ENCODE measurements at regions not wholly inside any gene's neighbourhood (a gene's known extent, or its start where the extent isn't known, plus 50 kb on each side); places are given as distances from the start of the nearest gene placed in this dataset.

DNA sequence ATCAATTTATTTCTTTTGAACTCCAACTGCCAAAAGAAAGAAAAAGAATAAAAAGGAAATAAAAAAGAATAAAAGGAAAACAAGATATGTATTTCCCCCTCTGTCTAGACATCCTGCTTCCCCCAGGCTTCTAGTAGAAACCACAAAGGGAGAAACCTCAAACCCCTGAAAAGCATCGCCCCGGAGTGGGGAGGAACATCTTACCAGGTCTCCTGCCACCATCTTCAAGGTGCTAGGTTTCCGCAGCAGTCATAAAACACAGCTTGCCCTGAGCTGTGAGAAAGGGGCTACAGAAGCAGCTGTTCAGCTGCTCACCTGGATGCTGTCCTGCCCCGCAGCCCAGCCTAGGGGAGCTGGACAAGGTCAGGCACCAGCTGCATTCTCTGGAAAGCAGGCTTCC is 487.7 kb downstream of the GADD45G start:
- TF ChIP-seq, protein P1, sequence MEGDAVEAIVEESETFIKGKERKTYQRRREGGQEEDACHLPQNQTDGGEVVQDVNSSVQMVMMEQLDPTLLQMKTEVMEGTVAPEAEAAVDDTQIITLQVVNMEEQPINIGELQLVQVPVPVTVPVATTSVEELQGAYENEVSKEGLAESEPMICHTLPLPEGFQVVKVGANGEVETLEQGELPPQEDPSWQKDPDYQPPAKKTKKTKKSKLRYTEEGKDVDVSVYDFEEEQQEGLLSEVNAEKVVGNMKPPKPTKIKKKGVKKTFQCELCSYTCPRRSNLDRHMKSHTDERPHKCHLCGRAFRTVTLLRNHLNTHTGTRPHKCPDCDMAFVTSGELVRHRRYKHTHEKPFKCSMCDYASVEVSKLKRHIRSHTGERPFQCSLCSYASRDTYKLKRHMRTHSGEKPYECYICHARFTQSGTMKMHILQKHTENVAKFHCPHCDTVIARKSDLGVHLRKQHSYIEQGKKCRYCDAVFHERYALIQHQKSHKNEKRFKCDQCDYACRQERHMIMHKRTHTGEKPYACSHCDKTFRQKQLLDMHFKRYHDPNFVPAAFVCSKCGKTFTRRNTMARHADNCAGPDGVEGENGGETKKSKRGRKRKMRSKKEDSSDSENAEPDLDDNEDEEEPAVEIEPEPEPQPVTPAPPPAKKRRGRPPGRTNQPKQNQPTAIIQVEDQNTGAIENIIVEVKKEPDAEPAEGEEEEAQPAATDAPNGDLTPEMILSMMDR (conservative IDR thresholded peaks at IDR 0.05; ENCODE audit: low read length): no peak
- no peak for TF ChIP-seq EZH2phosphoT487 (IDR thresholded peaks at IDR 0.05; ENCODE audit: borderline replicate concordance, low read depth, low read length)
- DNase-seq (ENCODE audit: low spot score): no peak
- no peaks in the 10 kb centered on the region for H3K79me2 ChIP-seq (ENCODE audit: insufficient read depth, low read depth, low read length)
- no peaks in the 10 kb centered on the region for H4K20me1 ChIP-seq (ENCODE audit: insufficient read depth, low read length)
- no peaks in the 10 kb centered on the region for H3K9me3 ChIP-seq (ENCODE audit: low read length)
- BruUV-seq (replicated peaks): no TSS peak
- no peak overlapping the region for H3K4me2 ChIP-seq (ENCODE audit: low read length)
- intact Hi-C loops (cut with micrococcal nuclease; ENCODE audit: unreplicated experiment): no loop called here
- H3K27ac ChIP-seq (ENCODE audit: low read depth, low read length, poor library complexity, severe bottlenecking): no peak overlapping the region
- H3K4me3 ChIP-seq (ENCODE audit: low read depth, low read length, poor library complexity, severe bottlenecking): no peak overlapping the region
- CTCF ChIA-PET (ENCODE audit: unreplicated experiment): no interaction called here
- H3K36me3 ChIP-seq (ENCODE audit: insufficient read depth, low read length): no peaks in the 10 kb centered on the region
- no peak overlapping the region for H2AFZ ChIP-seq (ENCODE audit: low read length)
- POLR2A ChIA-PET: no interaction called here
- H3K9me2 ChIP-seq (ENCODE audit: insufficient read depth, low read length): no peaks in the 10 kb centered on the region
- H3K4me1 ChIP-seq (ENCODE audit: insufficient read depth, low read length, poor library complexity, severe bottlenecking): no peaks in the 10 kb centered on the region

DNA sequence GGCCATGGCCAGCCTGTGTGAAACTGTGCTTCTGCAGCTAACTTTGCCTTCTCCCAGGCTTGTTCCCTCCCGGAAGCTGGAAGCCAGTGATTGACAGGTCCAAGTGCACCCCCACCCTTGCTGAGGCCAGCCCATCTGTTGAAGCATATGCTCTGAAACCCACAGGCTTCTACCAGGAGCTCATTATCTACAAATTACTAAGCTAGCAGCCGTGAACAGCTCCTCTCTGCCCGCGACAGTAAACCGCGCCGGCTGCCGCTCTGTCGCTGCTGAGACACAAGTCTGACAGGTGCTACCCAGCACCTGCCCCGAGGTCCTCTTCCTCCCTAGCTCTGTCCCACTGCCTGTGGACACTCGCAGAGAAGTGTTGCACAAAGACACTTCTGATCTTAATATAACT is 490.9 kb downstream of the GADD45G start:
- no peak for TF ChIP-seq EZH2phosphoT487 (IDR thresholded peaks at IDR 0.05; ENCODE audit: borderline replicate concordance, low read depth, low read length)
- TF ChIP-seq, protein P1 (conservative IDR thresholded peaks at IDR 0.05; ENCODE audit: low read length): no peak
- no peaks in the 10 kb centered on the region for H3K36me3 ChIP-seq (ENCODE audit: insufficient read depth, low read length)
- no peak overlapping the region for H3K4me2 ChIP-seq (ENCODE audit: low read length)
- BruUV-seq (replicated peaks): no TSS peak
- H3K9me2 ChIP-seq (ENCODE audit: insufficient read depth, low read length): no peaks in the 10 kb centered on the region
- ChIA-PET POLR2A (no interaction called here), CTCF (ENCODE audit: unreplicated experiment) (no interaction called here)
- H3K79me2 ChIP-seq (ENCODE audit: insufficient read depth, low read depth, low read length): no peaks in the 10 kb centered on the region
- no peak overlapping the region for H3K4me3 ChIP-seq (ENCODE audit: low read depth, low read length, poor library complexity, severe bottlenecking)
- DNase-seq (ENCODE audit: low spot score): no peak
- no peaks in the 10 kb centered on the region for H3K9me3 ChIP-seq (ENCODE audit: low read length)
- no peaks in the 10 kb centered on the region for H3K4me1 ChIP-seq (ENCODE audit: insufficient read depth, low read length, poor library complexity, severe bottlenecking)
- intact Hi-C loops (cut with micrococcal nuclease; ENCODE audit: unreplicated experiment): no loop called here
- no peaks in the 10 kb centered on the region for H4K20me1 ChIP-seq (ENCODE audit: insufficient read depth, low read length)
- H2AFZ ChIP-seq (ENCODE audit: low read length): no peak overlapping the region
- H3K27ac ChIP-seq (ENCODE audit: low read depth, low read length, poor library complexity, severe bottlenecking): no peak overlapping the region

DNA sequence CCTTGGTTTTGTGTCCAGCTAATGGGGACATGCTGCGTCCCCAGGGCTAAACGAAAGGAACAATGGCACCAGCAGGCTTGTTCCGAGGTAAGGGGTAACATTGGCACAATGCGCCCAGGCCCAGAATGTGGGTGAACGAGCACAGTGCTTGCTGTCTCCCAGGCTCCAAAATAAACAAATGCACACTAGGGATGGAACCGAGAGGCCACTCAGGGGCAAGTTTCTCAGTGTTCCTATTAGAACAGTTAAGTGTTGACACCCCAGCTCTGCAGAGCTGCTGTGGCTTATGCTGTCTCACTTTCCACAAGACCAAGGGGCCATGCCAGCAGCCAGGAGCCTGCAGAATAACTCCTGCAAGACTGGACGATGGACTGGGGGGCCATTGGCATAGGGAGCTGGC is 492.4 kb downstream of the GADD45G start:
- no peak overlapping the region for H3K4me3 ChIP-seq (ENCODE audit: low read depth, low read length, poor library complexity, severe bottlenecking)
- H3K9me2 ChIP-seq (ENCODE audit: insufficient read depth, low read length): no peaks in the 10 kb centered on the region
- ChIA-PET POLR2A (no interaction called here), CTCF (ENCODE audit: unreplicated experiment) (interaction anchor here (0.6 kb wide), 1 partner anchor 253 kb away, joined by 3 read pairs; no protein-coding TSS in a partner anchor)
- H3K4me1 ChIP-seq (ENCODE audit: insufficient read depth, low read length, poor library complexity, severe bottlenecking): no peaks in the 10 kb centered on the region
- no peak overlapping the region for H3K27ac ChIP-seq (ENCODE audit: low read depth, low read length, poor library complexity, severe bottlenecking)
- TF ChIP-seq, protein P1 (conservative IDR thresholded peaks at IDR 0.05; ENCODE audit: low read length): no peak
- no peak for TF ChIP-seq EZH2phosphoT487 (IDR thresholded peaks at IDR 0.05; ENCODE audit: borderline replicate concordance, low read depth, low read length)
- H4K20me1 ChIP-seq (ENCODE audit: insufficient read depth, low read length): no peaks in the 10 kb centered on the region
- intact Hi-C loops (cut with micrococcal nuclease; ENCODE audit: unreplicated experiment): no loop called here
- no peak overlapping the region for H3K4me2 ChIP-seq (ENCODE audit: low read length)
- no peak for DNase-seq (ENCODE audit: low spot score)
- no TSS peak for BruUV-seq (replicated peaks)
- no peaks in the 10 kb centered on the region for H3K9me3 ChIP-seq (ENCODE audit: low read length)
- no peaks in the 10 kb centered on the region for H3K79me2 ChIP-seq (ENCODE audit: insufficient read depth, low read depth, low read length)
- H2AFZ ChIP-seq (ENCODE audit: low read length): no peak overlapping the region
- H3K36me3 ChIP-seq (ENCODE audit: insufficient read depth, low read length): no peaks in the 10 kb centered on the region

Measured in OCI-LY7 (cell line).